Esophagus squamous epithelium (tissue), 4 donors: ENCODE measurements at regions not wholly inside any gene's neighbourhood (a gene's known extent, or its start where the extent isn't known, plus 50 kb on each side); places are given as distances from the start of the nearest gene placed in this dataset.

Experiments used
- CTCF ChIP-seq, 6 experiments: fragments of 450-650 bp in 4 of 6; fragments of 200-600 bp in 2 of 6; sonication (generic) in 2 of 6; IDR thresholded peaks; one replicate each; pipeline ENCODE4 v1.5.1; 2016 to 2019; ENCODE audit warnings: antibody characterized with exemption in 6 of 6, mild to moderate bottlenecking in 4 of 6, moderate library complexity in 4 of 6
- POLR2A ChIP-seq, 4 donors: fragments of 450-650 bp; IDR thresholded peaks; one replicate each; pipeline ENCODE4 v1.6.1; 2017; ENCODE audit warnings: antibody characterized with exemption in 4 of 4, mild to moderate bottlenecking in 4 of 4, moderate library complexity in 3 of 4

DNA sequence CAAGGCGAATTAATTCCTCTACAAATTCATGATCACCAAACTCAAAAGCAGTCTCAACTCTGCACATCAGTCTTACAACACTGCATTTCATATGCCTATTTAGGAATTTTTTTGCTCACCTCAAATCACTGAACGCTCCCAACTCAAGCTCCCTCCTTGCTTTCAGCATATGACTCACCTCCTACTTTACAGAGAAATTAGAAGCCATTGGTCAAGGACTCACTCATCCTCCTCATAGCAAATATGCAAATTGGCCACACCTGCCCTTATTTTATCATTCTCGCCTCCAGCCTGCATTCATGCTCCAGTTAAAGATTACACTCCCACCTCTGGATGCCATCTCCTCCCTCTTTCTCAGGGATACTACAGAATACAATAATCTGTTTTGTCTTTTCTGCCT, 148.8 kb downstream of the MBD2 start:
- TF ChIP-seq CTCF (IDR thresholded peaks at IDR 0.05) = no peak
- no peak for TF ChIP-seq POLR2A (IDR thresholded peaks at IDR 0.05)
